HG02610 (cell line): ENCODE measurements at regions not wholly inside any gene's neighbourhood (a gene's known extent, or its start where the extent isn't known, plus 50 kb on each side); places are given as distances from the start of the nearest gene placed in this dataset.

Experiments
- ATAC-seq: cut with Tn5 transposase; IDR thresholded peaks from one replicate; pipeline ENCODE4 v1.9.1; 2021; ENCODE audit warnings: mild to moderate bottlenecking, moderate library complexity; ENCODE audit not compliant: unreplicated experiment

DNA sequence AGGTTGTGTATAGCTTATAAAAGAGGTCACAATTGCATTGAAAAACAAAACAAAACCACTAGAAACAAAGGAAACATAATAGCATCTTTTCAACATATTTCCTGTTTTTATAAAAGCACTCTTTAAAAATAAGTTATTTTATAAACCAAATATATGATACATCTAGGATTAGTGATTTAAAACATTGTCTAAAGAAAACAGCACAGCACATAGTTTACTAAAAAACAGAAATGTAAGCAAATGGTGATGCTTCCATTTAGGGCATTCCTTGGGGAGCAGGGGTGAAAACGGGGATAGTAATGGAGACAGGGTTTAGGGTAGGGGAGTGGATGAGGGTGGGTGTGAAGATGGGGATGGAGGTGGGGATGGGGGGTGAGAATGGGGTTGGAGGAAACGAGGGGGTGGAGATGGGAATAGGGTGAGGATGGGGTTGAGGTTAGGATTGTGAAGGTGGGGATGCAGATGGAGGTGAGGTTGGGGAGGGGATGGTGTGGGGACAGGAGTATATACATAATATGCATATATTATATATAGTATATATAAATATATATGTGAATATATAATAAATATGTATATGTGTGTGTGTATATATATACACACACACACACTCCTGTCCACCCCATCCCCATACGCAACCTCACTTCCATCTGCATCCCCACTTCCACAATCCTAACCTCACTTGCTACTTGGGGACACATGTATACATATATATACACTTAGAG lies 1519.5 kb downstream of the CDH11 start:
- ATAC-seq = no peak

DNA sequence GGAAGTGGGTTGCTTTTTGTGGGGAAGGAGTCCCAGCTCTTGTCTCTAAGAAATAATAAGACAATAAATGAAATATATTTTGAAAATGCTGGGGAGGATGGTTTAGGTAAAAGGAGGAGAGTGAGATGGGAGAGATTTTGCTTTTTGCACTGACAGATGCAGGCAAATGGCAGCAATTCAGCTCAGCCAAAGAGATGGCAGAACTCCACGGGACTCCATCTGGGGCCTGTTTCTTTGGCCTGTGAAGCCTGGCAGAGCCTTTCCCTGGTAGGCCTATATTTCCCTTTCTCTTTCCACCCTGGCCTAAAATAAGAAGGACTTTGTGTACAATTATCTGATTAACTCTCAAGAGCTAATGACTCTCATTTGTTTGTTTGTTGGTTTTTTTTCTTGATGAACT lies 1525.1 kb downstream of the CDH11 start:
- ATAC-seq = no peak

- no peak for ATAC-seq
Measured at GRCh38 chr16:63592852-63593251, 1529.0 kb downstream of the CDH11 start.

- ATAC-seq = no peak
Measured at GRCh38 chr16:63581570-63581969, 1540.3 kb downstream of the CDH11 start.

DNA sequence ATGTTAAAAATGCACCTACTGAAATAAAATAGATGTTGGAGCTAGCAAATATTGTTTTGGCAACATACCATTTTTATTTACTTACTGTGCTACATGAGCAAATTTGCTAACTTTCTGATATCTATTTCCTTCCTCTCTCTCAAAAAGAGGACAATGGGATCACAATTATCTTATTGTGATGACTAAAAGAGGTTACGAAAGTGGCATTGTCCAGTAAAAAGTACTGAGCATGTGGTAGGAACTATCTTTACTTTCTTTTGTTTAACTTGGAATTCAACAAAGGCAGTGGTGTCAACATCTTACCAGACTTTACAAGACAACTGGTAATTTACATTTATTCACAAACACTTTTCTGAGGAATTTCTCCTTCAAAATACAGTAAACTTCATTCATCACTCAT lies 1542.6 kb upstream of the CDH8 start:
- no peak for ATAC-seq

DNA sequence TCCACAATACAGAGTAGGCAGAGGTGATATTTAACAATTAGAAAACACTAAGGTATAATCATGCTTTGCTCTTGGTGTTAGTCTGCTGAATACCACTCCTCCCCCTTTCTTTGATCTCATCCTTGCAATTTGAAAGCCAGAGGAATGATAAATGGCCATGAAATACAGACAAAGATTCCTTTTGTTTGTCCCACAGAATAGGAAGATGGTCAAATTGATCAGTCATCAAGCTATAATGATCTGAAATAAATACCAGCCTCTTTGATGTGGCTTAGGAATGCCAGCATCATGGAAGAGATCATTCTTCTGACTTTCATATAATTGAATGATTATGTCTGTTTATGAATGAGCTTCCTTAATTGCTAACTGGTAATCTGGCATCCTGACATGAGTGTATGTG lies 1541.7 kb upstream of the CDH8 start:
- no peak for ATAC-seq

- ATAC-seq = no peak
Measured at GRCh38 chr16:63575041-63575440, 1538.8 kb upstream of the CDH8 start.

- no peak for ATAC-seq
Measured at GRCh38 chr16:63568164-63568563, 1531.9 kb upstream of the CDH8 start.

- no peak for ATAC-seq
Measured at GRCh38 chr16:63563819-63564505, 1527.7 kb upstream of the CDH8 start.

DNA sequence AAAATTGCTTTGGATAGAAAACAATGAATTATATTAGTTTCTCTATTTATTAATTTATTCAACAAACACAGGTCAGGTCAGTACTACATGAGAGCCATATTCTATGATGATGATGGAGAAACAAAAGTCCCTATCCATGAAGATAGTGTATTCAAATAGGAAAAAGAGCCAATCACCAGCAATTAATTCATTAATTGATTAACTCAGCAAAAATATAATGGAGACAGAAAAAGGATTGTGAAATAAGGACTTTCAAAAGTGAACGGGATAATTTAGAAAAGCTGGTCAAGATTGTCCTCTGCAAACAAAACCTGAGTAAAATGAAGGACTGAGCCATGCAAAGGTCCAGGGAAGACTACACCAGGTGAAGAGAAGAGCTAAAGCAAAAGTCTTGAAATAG lies 1517.7 kb upstream of the CDH8 start:
- no peak for ATAC-seq

GRCh38 chr16:63539276-63539675 lies 1503.0 kb upstream of the CDH8 start:
- ATAC-seq = no peak

DNA sequence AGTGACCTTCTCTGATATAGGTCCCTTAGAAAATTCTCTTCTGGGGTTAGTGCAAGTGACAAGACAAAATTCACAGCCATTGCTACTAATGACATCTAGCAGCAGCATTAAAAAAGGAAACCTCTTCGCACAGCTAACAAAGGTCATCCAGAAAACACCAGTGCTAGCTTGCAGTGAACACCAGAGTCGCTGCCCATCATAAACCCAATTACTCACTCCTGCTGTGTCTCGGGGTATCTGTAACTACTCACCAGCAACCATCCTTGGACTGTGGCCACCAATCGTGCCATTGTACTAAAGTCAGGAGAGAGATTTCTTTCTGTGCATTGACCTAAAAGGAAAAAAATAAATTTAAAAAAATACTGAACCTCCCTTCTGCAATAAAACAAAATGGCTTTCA lies 1494.7 kb upstream of the CDH8 start:
- no peak for ATAC-seq

- no peak for ATAC-seq
Measured at GRCh38 chr16:63530208-63530607, 1494.0 kb upstream of the CDH8 start.

DNA sequence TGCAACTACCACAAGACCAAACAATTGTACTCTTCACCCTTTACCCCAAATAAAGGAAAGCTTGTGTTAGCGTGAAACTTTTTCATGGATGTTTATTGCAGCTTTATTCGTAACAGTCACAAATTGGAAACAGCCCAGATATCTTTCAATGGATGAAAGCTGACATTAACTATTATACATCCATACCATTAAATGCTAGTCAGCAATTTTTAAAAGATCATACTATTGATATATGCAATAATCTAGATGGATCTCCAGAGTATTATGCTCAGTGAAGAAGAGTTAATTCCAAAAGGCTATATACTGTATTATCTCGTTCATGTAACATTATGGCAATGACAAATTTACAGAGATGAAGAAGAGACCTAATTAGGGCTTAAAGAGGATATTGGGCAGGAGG lies 1491.2 kb upstream of the CDH8 start:
- no peak for ATAC-seq

GRCh38 chr16:63516394-63516793 lies 1480.2 kb upstream of the CDH8 start:
- no peak for ATAC-seq

GRCh38 chr16:63512910-63513309 lies 1476.7 kb upstream of the CDH8 start:
- no peak for ATAC-seq

DNA sequence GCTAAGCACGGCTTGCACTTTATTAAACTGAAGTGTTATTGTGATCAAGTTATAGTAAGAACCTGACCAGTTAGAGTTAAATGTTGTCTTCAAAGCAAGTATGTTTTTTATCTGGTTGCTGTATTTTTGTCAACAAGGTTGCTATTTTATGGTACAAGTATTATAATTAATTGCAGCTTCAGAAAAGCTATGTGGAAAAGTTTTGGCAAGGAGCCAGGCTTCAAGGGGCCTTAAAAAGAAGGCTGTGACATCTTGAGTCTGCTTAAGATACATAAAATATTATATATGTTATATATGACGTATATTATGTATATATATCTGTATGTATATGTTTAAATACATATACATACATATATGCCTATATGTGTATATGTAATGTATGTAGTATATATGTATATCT lies 1461.2 kb upstream of the CDH8 start:
- ATAC-seq = no peak

- no peak for ATAC-seq
Measured at GRCh38 chr16:63496282-63496681, 1460.0 kb upstream of the CDH8 start.

GRCh38 chr16:63488955-63489354 lies 1452.7 kb upstream of the CDH8 start:
- ATAC-seq = no peak

DNA sequence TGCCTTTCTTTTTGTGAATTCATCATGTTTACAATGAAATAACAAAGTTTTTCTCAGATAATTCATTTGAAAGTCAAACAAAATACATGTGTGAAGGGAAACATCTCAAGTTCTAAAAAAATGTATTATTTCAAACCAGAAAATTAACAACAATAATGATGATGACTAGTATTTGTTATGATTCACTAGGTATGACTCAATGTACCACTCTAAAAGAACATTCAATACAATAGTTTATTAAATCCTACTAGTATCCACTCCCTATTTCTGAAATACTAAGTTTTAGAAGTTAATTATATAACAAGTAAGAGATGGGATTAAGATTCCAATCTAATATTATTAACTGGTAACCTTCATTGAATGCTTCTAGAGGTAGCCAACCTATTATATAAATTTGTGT lies 1444.8 kb upstream of the CDH8 start:
- no peak for ATAC-seq

DNA sequence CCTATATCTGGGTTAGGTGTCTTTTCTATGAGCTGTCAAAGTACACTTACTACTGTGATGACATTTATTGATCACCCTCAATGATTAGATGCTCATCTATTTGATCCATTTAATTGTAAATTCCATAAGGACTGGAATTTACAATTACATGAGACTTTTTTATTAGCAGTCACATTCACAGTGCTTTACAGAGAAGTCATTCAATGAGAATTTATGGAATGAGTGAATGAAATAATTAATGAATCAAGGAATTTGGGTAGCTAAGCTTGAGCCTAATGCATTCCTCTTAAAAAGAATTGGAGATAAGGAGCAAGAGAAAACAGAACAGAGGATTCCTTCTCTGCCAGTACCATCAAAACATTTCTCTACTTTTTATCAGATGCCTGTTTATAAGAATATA lies 1437.5 kb upstream of the CDH8 start:
- ATAC-seq = no peak

GRCh38 chr16:63467513-63467912 lies 1431.3 kb upstream of the CDH8 start:
- no peak for ATAC-seq

- no peak for ATAC-seq
Measured at GRCh38 chr16:63462316-63462715, 1426.1 kb upstream of the CDH8 start.
